H1 (cell line): ENCODE measurements at regions not wholly inside any gene's neighbourhood (a gene's known extent, or its start where the extent isn't known, plus 50 kb on each side); places are given as distances from the start of the nearest gene placed in this dataset.

Source experiments
- SP1 ChIP-seq: IDR thresholded peaks from 2 replicates; pipeline ENCODE4 v1.6.1; 2011; ENCODE audit warnings: low read depth, low read length

DNA sequence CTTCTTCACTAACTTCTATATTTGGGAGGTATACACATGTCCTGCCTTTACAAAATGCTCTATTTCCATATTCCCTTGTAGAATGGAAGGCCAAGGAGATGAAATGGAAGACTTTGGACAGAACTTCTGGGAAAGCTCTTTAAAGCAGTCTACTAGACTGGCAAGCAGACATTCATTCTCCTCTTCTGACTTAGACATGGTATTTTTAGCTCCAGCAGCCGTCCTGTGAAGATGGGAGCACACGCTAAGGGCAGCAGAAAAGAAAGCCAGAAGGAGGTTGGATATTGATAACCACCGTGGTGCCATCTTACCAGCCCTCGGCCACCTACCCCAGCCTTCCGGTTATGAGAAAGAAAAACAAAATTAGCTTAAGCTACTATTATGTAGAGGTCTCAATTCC, 70.1 kb upstream of the E2F3 start (continued):
- no peak for TF ChIP-seq SP1
